IPS-NIHi11 (cell line): ENCODE measurements at regions not wholly inside any gene's neighbourhood (a gene's known extent, or its start where the extent isn't known, plus 50 kb on each side); places are given as distances from the start of the nearest gene placed in this dataset.
A peak's percentile ranks its signal among the peaks of the same experiment; 100 is the strongest.
"Not testable (repeated sequence)": the region's sequence is repeated elsewhere in the genome, so short reads cannot be mapped to it uniquely, and the experiment has no call there.

Experiments used
- DNase-seq: peaks from one replicate; pipeline ENCODE4 v3.0.0; 2012; ENCODE audit warnings: mixed read lengths, low spot score

GRCh38 chr2:397521-397920 lies 109.6 kb upstream of the ALKAL2 start:
- no peak for DNase-seq

- no peak for DNase-seq
Measured at GRCh38 chr2:396903-397302, 109.0 kb upstream of the ALKAL2 start.

- no peak for DNase-seq
Measured at GRCh38 chr2:395886-396285, 108.0 kb upstream of the ALKAL2 start.

GRCh38 chr2:393711-394696 lies 106.1 kb upstream of the ALKAL2 start:
- DNase-seq = peak; percentile 39

- DNase-seq = no peak
Measured at GRCh38 chr2:392926-393280, 105.0 kb upstream of the ALKAL2 start.

GRCh38 chr2:392181-392925 lies 104.5 kb upstream of the ALKAL2 start:
- DNase-seq = no peak

- DNase-seq = no peak
Measured at GRCh38 chr2:391696-392095, 103.8 kb upstream of the ALKAL2 start.

- no peak for DNase-seq
Measured at GRCh38 chr2:390959-391358, 103.1 kb upstream of the ALKAL2 start.

GRCh38 chr2:389985-390384 lies 102.1 kb upstream of the ALKAL2 start:
- DNase-seq = not testable (repeated sequence)

GRCh38 chr2:388752-389151 lies 100.9 kb upstream of the ALKAL2 start:
- DNase-seq = not testable (repeated sequence)

GRCh38 chr2:387980-388421 lies 100.1 kb upstream of the ALKAL2 start:
- no peak for DNase-seq

GRCh38 chr2:386406-387103 lies 98.7 kb upstream of the ALKAL2 start:
- no peak for DNase-seq

- DNase-seq = no peak
Measured at GRCh38 chr2:385785-386184, 97.9 kb upstream of the ALKAL2 start.

GRCh38 chr2:385061-385460 lies 97.2 kb upstream of the ALKAL2 start:
- DNase-seq = no peak

- no peak for DNase-seq
Measured at GRCh38 chr2:383888-384287, 96.0 kb upstream of the ALKAL2 start.

- peak; percentile 43 for DNase-seq
Measured at GRCh38 chr2:383178-383577, 95.3 kb upstream of the ALKAL2 start.

GRCh38 chr2:382728-383022 lies 94.8 kb upstream of the ALKAL2 start:
- no peak for DNase-seq

- no peak for DNase-seq
Measured at GRCh38 chr2:381941-382727, 94.2 kb upstream of the ALKAL2 start.

GRCh38 chr2:381181-381580 lies 93.3 kb upstream of the ALKAL2 start:
- DNase-seq = no peak

GRCh38 chr2:380772-381171 lies 92.9 kb upstream of the ALKAL2 start:
- no peak for DNase-seq

GRCh38 chr2:380221-380620 lies 92.3 kb upstream of the ALKAL2 start:
- no peak for DNase-seq

- DNase-seq = no peak
Measured at GRCh38 chr2:379778-380177, 91.9 kb upstream of the ALKAL2 start.
